NCI-H128 (cell line): ENCODE measurements at regions not wholly inside any gene's neighbourhood (a gene's known extent, or its start where the extent isn't known, plus 50 kb on each side); places are given as distances from the start of the nearest gene placed in this dataset.
A peak's percentile ranks its signal among the peaks of the same experiment; 100 is the strongest.

ENCODE experiments used
- DNase-seq: peaks from one replicate; lab custom pipeline; 2025; ENCODE audit not compliant: unreplicated experiment; lab: John Stamatoyannopoulos, UW

DNA sequence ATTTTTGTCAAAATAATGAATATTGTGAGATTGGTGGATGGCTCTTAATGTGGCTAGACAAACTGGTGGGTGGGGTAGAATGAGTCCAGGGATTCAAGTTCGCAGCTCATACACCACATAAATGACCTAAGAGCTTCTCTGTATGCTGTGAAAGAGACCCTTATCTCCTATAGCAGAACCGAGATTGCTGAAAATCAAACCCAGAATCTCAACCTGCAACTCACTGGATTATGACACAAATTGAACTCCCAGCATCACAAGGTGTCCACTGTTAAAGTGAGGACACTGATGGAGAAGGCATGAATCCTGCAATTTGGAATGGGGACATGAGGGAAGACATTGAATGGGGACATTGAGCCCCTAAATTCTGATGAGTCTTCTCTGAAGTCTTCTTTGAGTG lies 51.3 kb upstream of the CNKSR3 start:
- DNase-seq, result no peak

DNA sequence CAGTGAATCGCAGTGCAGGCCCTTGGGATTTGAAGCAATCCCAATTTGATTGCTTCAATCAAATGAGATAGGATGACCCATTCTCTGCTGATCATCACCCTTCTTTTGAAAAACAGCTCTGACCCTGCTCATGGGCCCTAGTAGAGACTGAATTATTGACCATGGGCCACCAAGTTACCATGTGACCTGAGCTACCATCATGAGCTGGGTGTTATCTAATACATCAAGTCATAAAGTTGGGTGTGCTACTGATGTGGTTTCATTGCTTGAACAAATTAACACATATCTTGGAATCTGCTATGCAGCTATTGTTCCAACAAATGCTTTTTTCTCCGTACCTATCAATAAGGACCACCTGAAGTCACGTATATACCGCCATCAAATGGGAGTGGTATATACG lies 54.8 kb upstream of the CNKSR3 start:
- no peak for DNase-seq

DNA sequence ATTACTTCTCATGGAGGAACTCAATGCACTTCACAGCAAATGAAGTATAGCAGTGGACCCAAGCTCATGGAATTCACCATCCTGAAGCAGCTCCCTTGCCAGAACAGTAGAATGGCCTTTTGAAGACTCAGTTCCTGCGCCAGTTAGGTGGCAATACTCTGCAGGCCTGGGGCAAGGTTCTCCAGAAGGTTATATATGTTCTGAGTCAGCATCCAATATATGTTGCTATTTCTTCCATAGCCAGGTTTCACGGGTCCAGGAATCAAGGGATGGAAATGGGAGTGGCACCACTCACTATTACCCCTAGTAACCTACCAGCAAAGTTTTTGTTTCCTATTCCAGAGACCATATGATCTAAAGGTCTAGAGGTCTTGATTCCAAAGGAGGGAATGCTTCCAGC lies 56.4 kb upstream of the CNKSR3 start:
- DNase-seq, result no peak

DNA sequence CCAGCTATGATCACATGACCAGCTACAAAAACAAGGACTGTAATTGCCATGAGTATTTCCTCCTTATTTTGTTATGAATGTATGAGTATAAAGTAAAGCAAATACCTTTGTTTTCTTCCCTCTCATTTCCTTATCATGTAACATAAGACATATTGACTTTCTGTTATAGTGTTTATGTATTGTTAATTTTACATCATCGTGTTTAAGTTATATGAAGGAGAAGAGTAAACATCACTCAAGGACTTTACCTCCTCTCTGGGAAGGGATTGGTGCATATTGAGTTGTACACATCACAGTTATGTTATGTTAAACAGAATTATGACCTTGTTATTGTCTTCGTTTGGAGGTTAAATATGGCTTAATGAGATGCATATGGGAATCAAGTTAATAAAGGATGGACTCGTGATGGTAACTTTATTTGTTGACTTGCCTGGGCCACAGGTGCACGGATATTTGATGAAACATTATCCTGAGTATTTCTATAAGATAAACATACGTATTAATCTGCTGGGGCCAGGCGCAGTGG lies 57.3 kb upstream of the CNKSR3 start:
- DNase-seq, result peak; percentile 7

DNA sequence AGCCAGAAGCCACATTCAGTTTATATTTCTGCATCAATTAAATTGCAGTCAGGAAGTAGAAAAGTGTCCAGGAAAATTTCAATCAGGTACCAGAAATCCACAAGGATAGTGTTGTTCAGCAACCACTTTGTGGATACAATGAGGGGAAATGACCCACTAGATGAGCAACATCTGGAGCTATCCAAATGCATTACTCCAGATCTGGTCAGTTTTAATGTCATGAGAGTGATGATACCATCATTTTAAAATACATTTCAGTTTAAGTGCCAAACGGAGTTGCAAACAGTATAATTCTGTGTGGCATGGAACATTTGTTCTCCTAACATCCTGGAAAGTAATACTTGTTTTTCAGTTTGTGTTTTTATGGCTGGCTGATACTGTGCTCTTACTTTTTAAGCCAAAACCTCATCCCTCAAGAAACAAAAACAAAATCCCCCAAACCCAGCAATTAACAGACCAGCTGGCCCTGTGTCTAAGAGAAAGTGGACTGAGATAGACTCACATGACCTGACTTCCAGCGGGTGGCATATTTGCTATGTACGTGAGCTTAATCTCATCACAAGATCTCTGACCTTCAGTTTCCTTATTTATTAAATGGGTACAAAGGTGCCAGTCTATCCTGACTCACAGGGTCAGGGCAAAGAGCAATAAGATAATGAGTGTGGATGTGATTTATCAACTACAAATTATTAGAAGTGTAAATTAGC lies 58.8 kb upstream of the CNKSR3 start:
- DNase-seq, result no peak

DNA sequence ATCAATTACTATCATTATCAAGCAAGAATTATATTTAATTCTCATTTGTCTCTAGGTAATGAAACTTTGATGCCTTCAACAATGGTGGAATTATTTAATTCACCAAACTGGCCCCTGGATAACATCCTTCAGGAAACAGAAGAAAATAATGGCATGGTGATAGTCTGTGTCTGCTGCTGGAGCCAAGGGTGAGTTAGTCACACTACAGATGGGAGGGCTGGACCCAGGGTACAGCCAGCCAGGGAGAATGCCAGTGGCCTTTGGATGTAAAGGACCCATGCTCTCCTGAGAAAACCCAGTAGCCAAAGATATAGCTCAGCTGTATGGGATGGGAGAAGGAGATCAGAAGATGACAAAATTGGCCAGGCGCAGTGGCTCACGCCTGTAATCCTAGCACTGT lies 60.0 kb upstream of the CNKSR3 start:
- DNase-seq, result no peak

DNA sequence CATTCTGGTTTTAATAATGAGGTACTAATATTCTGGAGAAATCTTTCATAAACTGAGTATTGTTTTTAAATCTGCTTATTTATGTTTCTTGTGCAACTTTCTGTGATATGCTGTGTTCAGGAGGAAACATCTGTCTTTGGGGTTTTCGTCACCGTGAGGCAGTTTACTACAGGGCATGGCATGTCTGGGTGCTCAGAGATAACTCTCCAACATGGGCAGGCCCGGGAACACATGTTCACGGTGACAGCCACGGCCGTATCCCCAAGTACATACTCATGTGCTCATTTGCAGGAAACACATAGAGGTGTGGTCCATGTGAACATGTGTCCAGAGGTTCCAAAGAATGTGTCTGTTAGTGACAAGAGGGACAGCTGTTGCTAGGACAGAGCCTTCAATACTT lies 62.1 kb upstream of the CNKSR3 start:
- no peak for DNase-seq

DNA sequence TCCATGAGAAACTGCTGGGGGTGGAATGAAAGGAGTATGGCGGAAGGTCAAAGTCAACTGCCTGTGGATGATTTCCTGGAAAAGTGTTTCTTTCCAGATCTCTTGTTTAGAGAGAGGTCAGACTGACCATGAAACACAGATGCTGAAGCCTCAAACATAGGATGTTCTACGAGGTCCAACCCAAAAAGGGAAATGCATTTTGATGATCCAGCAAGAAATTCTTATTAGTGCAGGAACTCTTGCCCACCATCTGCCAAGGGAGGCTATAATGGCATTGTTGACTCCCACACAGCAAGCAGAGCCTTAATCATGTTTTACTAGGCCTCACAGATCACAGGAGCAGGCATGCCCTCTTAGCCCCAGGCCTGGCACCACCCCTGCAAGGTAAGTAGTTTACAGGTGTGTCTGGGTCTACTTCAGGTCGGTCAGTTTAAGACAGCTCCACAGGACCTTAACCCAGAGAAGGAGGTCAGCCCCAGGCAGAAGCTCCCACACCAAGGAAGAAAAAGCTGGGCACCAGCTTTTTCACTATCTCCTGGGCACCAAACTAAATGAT lies 67.6 kb upstream of the CNKSR3 start:
- no peak for DNase-seq

DNA sequence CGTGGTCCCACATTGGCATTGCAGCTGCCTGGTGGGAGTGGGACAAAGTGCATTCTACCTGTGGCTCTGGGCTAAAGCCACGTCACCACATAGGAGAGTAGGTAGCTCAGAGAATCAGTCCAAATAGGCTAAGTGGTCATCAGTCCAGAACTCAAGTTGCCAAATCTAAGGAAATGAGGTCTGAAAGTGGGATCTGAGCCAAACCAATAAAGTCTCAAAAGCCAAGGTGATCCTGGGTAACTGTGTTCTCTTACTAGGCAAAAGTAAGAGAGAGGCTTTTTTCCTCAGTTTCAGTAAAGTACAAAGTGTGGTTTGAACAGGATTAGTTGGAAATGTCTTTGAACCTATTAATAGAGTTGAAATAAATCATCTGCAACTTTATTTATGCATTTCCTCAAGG lies 68.6 kb upstream of the CNKSR3 start:
- no peak for DNase-seq

DNA sequence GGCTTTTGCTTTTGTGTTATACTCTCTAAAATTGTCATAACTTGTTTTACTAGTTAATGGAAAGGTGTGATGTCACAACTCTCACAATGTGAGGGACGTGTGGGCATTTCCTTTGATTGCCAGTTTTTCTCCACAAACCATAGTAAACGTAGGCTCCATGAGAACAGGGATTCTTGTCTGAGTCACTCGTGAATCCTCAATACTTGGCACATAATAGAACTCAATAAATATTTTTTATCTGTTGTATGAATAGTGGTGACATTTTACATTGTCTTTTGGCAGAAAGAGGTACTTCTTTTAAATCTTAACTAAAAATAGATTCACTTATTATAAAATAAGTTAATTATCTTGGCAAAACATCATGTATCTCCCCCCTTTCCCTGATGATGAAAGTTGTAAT lies 69.0 kb upstream of the CNKSR3 start:
- no peak for DNase-seq

DNA sequence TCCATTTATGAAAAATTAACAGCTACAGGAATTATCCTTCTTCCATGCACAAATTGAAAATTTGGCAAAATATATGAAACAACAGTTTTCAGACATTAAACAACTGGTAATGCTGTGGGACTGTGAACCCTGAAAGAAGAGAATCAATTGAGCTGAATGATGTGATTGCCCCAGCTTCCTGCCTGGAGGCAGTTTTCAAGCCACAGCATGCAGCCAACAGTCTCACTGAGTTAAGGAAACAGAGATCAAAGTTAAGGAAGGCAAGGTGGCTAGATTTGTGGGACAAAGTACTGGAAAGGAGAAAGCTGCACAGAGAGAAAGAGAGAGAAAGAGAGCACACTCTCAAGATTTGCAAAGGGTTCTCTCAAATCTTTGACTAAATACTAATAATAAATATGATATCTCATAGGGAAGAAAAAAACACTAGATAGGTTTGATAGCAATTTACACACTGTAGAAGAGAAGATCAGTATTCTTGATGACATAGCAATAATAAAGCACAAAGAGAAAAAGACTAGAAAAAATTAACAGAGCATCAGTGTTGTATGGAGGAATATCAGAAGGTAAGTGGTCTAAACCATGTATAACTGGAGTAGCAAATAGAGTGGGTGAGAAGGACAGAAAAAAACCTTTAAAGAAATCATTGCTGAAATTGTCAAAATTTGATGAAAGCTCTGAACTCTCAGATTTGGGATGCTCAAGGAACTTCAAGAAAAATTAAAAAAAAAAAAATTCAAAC lies 70.1 kb upstream of the CNKSR3 start:
- no peak for DNase-seq

DNA sequence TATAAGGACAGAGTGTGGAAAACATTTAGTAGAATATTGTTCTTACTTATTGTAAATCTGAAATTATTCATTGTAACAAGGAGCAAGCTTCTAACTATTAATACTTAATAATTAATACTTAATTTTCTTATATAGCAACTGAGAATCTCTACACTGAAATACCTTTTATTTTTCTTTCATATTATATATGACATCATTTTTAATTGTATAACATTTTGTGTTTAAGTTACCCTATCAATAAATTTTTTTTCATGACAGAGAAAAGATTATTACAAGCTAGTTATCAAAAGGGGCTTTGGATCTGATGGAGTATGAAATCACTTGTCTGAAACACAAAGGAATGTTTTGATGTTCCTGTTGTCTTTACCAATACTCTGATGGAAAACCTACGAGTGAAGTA lies 72.2 kb upstream of the CNKSR3 start:
- DNase-seq, result no peak

DNA sequence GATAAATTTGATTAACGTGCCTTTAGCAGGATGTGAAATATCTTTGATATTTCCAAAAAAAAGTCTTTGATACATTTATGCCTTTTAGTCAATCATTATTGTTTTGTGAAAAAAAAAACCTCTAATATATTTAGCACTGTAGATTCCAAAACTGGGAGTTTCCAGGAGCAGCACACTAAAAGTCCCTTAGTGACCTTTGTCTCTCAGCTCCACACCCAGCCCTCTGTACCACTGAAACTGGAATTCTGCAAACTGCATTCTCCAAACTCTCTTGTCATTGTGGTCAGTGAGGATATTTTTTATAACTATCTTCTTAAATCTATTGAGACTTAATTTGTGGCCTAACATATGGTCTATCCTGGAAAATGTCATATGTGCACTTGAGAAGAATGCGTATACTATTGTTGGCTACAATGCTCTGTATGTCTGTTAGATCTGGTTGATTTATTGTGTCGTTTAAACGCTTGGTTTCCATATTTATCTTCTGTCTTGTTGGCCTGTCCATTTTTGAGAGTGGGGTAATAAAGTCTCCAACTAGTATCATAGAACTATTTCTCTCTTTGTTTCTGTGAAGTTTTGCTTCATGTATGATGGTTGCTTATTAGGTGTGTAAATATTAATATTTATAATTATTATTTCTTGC lies 73.2 kb upstream of the CNKSR3 start:
- DNase-seq, result no peak

DNA sequence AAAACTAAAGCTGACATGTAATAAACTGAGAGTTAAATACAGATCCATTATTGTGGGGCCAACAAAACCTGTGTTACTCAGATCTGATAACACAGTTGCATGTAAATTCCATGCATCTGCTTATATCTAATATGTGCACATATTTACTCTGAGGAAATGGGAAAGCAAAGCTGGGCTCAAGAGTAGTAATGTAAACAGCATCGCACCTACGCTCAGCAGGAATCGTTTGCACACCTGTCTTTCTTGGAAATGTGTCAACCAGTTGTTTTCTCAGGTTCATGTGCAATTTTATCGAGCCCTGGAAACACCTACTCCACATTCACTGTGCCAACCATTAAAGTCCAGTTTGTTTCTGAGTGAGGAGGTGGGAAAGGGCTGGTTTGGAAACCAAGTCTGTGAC lies 80.3 kb upstream of the CNKSR3 start:
- peak; percentile 94 for DNase-seq

DNA sequence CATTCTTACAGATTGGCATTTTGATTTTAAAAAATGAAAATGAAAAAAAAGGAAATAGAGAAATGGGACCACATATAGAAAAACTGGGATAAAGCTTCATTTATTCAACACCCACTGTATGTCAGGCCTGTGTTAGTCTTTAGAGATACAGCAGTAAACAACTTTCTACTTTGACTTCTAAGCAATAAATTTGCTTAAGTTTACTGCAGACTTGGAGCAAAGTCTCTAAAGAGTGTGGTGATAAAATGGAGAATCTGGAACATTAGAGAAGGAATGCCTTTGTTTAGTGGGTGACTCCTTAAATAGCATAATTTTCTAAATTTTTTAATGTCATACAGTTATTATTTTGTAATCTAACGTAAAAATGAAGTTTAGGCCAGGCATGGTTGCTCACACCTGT lies 80.7 kb upstream of the CNKSR3 start:
- no peak for DNase-seq

DNA sequence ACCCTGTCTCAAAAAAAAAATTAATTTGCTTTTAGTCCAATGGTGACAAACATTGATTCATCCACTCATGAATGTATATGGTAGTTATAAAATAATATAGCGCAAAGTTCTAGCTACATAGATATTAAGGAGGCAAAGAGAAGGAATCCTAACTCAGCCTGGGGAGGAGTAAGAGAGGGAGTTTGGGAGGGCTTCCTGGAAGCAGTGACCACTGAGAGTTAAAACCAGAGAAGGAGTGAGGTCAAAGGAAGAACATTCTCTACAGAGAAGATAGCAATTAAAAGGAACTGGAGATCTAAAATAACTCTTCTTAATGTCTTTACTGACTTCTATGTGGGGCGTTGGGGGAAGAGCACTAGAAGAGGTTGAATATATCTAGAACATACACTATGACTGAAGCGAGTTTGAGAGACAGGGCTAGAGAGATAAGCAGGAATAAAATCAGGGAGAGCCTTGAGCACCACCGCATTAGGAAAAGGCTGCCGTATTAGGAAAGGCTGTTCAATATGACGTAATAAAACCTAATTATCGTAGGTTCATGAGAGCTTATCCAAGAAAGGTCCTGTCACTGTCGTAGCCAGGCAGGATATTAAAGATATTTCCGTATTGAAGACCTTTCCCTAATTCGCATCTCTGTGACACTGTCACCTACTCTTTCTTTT lies 81.8 kb upstream of the CNKSR3 start:
- no peak for DNase-seq

DNA sequence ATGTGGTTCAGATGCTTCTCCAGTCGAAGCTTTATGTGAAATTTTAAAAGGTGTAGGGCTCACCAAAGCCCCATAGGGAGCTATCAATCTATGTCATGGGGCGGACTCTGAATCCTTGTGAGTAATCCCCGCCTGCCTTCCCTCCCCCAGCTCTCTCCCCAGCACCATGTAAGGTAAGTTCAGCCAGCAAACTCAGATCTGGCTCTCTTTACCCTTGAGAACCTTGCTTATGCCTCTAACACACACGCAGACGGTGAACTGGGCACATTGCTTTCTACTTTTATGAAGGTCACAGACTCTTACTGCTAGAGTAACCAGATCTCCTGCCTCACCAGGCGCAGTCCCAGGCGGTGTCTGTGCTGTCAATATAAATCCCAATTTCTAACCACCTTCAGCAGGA lies 82.6 kb upstream of the CNKSR3 start:
- DNase-seq, result no peak

DNA sequence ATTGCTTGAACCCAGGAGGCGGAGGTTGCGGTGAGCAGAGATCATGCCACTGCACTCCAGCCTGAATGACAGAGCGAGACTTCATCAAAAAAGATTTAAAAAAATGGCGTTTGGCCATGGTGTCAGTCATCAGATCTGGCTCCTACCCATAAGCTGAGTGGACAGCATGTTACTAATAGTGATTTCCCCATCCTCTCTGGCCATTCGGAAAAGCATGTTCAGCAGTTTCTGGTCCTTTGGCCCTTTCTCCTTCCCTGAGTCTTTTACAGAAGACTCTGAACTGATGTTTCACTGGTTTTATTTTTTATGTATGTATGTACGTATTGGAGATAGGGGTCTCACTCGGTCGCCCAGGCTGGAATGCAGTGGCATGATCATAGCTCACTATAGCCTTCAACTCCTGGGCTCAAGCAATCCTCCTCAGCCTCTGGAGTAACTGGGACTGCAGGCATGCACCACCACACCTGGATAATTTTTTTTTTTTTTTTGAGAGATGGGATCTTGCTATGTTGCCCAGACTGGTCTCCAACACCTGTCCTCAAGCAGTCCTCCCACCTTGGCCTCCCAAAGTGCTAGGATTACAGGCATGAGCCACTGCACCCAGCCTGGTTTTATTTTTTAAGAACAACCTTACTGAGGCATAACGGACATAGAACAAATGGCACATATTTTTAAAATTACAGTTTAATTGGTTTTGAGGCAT lies 84.2 kb upstream of the CNKSR3 start:
- no peak for DNase-seq

DNA sequence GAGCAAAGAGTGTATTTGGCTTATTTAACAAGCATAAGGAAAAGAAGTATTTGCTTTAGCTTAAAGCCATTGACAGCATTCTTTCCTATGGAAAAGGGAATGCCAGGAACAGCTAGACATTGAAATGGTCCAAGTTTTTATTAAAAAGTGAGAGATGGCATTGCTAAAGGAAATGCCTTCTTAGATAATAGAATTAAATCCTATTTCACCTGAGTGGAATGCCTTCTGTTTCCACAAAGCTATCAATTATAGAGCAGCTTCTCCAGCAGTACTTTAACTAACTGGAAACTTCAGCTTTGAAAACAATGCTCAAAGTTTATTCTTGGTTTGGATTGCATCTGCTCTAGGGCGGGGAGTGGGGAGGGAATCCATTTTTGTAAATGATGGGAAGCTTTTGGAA lies 85.1 kb upstream of the CNKSR3 start:
- no peak for DNase-seq

DNA sequence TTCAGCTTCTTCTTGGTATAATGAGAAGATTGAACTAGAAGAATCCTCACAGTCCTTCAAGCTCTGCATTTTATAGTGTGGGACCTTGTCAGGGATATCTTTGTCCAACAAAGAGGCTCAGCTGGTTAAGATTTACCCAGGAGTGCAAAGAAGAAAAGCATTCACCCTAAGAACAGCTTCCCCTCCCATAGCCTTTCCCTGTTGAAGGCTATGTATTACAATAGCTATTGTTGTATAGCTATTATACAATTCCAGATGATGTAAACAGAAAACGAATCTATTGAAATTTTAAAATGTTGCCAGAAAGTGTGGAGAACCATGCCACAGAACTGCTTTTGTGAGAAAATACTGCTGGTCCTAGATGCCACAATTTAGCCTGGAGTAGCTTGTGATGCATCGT lies 85.5 kb upstream of the CNKSR3 start:
- DNase-seq, result no peak

DNA sequence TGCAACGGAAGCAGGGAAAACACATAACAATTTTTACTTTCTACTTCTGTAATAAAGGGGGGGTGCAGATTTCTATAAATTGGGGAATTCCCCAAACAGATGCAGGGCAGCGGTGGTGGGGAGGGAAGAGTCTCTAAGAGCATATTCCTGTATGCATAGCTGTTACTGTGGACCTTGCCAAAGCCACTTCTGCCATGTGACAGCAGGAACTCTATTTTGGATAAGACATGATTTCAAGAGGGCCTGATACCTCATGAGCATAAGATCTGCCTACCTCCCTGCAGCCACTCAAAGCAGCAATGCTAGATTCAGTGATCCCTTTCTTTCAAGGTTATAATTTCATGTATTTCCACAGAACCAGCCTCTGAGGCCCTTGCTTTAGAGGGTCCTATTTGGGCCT lies 86.2 kb upstream of the CNKSR3 start:
- no peak for DNase-seq
